Panc1 (cell line): ENCODE measurements at regions not wholly inside any gene's neighbourhood (a gene's known extent, or its start where the extent isn't known, plus 50 kb on each side); places are given as distances from the start of the nearest gene placed in this dataset.

Source experiments
- ATAC-seq: fragments of 200-7000 bp; cut with Tn5 transposase; 2 replicates; pipeline ENCODE4 v1.9.1; 2020; ENCODE audit warnings: mild to moderate bottlenecking, moderate library complexity
- BruUV-seq: library from RNA; stranded (reverse); fragments of 400-500 nt; replicated peaks from 2 replicates; lab custom pipeline; 2021; lab: Mats Ljungman, UMichigan
- CTCF ChIA-PET: fragments of 300-600 bp; sonication (Branson Sonifier 250); formaldehyde crosslinking; loops from one replicate; lab custom pipeline; 2022; ENCODE audit warnings: antibody characterized with exemption; lab: Charles Lee
- POLR2A ChIA-PET: fragments of 300-600 bp; sonication (Branson Sonifier 250); formaldehyde crosslinking; loops from one replicate; lab custom pipeline; 2022; ENCODE audit warnings: antibody characterized with exemption; lab: Charles Lee
- DNase-seq: peaks from one replicate; pipeline ENCODE4 v3.0.0-alpha.2; 2010; ENCODE audit warnings: low read depth, low spot score
- H3K27ac ChIP-seq: 2 replicates; pipeline ENCODE4 v1.5.1; 2011; ENCODE audit warnings: mild to moderate bottlenecking, low read length, inconsistent platforms
- H3K27me3 ChIP-seq: fragments of 200-500 bp; sonication (Bioruptor generic); 2 replicates; pipeline ENCODE4 v1.6.0; 2014; ENCODE audit warnings: low read length, inconsistent platforms; ENCODE audit not compliant: control insufficient read depth, insufficient read depth
- H3K36me3 ChIP-seq: fragments of 200-500 bp; sonication (Bioruptor generic); 2 replicates; pipeline ENCODE4 v1.5.1; 2014; ENCODE audit warnings: inconsistent platforms, mild to moderate bottlenecking, low read length, moderate library complexity; ENCODE audit not compliant: control insufficient read depth, insufficient read depth
- H3K4me1 ChIP-seq: 2 replicates; pipeline ENCODE4 v1.5.1; 2011; ENCODE audit warnings: inconsistent platforms, mild to moderate bottlenecking, low read length, moderate library complexity; ENCODE audit not compliant: control insufficient read depth, insufficient read depth
- H3K4me3 ChIP-seq, 2 experiments: 2 replicates each; pipeline ENCODE4 v1.5.1; 2011 to 2012; ENCODE audit warnings: low read depth in 2 of 2, low read length in 2 of 2, mild to moderate bottlenecking in 2 of 2, inconsistent platforms in 1 of 2, moderate library complexity in 1 of 2
- H3K9me3 ChIP-seq: fragments of 200-500 bp; sonication (Bioruptor generic); 2 replicates; pipeline ENCODE4 v1.5.1; 2014; ENCODE audit warnings: low read depth, mild to moderate bottlenecking, inconsistent platforms, low read length, moderate library complexity; ENCODE audit not compliant: control insufficient read depth, insufficient read depth
- POLR2AphosphoS5 ChIP-seq: IDR thresholded peaks from 2 replicates; pipeline ENCODE4 v1.6.1; 2012; ENCODE audit warnings: mild to moderate bottlenecking, low read depth, low read length, moderate library complexity
- SIN3A ChIP-seq: IDR thresholded peaks from 2 replicates; pipeline ENCODE4 v1.6.1; 2012; ENCODE audit warnings: low read depth, mild to moderate bottlenecking, low read length, moderate library complexity, borderline replicate concordance; ENCODE audit not compliant: insufficient read depth
- TCF7L2 ChIP-seq: IDR thresholded peaks from 2 replicates; pipeline ENCODE4 v1.6.1; 2011; ENCODE audit warnings: mild to moderate bottlenecking, low read depth, low read length, inconsistent platforms
- in situ Hi-C: cut with HindIII; loops from 2 replicates; pipeline ENCODE4 v1.10.0; 2016; ENCODE audit warnings: low sequenced_read_pairs, low pct_unique_long_range_greater_than_20kb
- intact Hi-C: fragments of 100-400 bp; cut with micrococcal nuclease; formaldehyde crosslinking; loops from one replicate; pipeline ENCODE4 v1.10.0; 2022; ENCODE audit not compliant: unreplicated experiment
- TF ChIP-seq, protein P1 (sequence below): fragments of 450-650 bp; IDR thresholded peaks from 2 replicates; pipeline ENCODE4 v1.5.1; 2017; ENCODE audit warnings: mild to moderate bottlenecking
- TF ChIP-seq, protein P2 (sequence below), 2 experiments: IDR thresholded peaks; 2 replicates each; pipeline ENCODE4 v1.6.1; 2011 to 2012; ENCODE audit warnings: low read depth in 2 of 2, control low read depth in 1 of 2, low read length in 1 of 2, mild to moderate bottlenecking in 1 of 2, moderate library complexity in 1 of 2; ENCODE audit not compliant: insufficient read depth in 1 of 2

DNA sequence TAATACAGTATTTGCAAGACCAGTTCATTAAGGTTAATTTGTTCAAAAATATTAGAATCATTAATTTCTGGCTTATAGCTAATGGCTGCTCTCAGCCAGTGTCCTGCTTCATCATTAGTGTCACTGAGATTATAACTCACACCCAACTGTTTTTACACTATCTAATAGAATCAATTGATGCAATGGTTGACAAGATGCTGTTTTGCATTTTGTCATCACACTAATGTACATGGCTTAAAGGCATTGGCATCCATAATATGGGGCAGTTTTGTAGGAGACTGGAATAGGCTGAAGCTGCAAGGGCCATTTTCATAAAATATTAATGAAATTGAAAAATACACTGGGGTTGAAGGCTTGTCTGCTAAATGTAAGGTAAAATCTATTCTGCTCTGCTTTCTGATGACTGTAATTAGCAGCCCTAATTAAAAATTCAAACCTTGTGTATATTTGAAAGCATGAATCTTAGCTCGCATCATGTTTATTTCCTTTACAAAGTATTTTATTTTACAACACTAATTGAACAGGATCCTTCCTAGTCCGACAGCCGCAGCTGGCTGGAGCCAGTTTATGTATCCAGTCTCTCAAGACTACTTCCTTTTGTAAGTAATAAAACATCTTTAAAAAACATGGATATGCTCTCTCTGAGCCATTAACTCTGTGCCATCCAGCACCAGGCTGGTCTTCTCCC lies 296.7 kb downstream of the POU4F1 start:
- ChIA-PET POLR2A (no interaction called here), CTCF (no interaction called here)
- DNase-seq = no peak
- Histone ChIP-seq H3K27ac (no peak overlapping the region), H3K4me3 (no peak overlapping the region), H3K4me1 (no peaks in the 10 kb centered on the region), H3K36me3 (no peaks in the 10 kb centered on the region), H3K9me3 (no peaks in the 10 kb centered on the region), H3K27me3 (no peaks in the 10 kb centered on the region)
- no peak for TF ChIP-seq POLR2AphosphoS5
- TF ChIP-seq, protein P1, sequence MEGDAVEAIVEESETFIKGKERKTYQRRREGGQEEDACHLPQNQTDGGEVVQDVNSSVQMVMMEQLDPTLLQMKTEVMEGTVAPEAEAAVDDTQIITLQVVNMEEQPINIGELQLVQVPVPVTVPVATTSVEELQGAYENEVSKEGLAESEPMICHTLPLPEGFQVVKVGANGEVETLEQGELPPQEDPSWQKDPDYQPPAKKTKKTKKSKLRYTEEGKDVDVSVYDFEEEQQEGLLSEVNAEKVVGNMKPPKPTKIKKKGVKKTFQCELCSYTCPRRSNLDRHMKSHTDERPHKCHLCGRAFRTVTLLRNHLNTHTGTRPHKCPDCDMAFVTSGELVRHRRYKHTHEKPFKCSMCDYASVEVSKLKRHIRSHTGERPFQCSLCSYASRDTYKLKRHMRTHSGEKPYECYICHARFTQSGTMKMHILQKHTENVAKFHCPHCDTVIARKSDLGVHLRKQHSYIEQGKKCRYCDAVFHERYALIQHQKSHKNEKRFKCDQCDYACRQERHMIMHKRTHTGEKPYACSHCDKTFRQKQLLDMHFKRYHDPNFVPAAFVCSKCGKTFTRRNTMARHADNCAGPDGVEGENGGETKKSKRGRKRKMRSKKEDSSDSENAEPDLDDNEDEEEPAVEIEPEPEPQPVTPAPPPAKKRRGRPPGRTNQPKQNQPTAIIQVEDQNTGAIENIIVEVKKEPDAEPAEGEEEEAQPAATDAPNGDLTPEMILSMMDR = no peak
- no peak for TF ChIP-seq SIN3A
- TF ChIP-seq TCF7L2 = no peak
- TF ChIP-seq, protein P2, sequence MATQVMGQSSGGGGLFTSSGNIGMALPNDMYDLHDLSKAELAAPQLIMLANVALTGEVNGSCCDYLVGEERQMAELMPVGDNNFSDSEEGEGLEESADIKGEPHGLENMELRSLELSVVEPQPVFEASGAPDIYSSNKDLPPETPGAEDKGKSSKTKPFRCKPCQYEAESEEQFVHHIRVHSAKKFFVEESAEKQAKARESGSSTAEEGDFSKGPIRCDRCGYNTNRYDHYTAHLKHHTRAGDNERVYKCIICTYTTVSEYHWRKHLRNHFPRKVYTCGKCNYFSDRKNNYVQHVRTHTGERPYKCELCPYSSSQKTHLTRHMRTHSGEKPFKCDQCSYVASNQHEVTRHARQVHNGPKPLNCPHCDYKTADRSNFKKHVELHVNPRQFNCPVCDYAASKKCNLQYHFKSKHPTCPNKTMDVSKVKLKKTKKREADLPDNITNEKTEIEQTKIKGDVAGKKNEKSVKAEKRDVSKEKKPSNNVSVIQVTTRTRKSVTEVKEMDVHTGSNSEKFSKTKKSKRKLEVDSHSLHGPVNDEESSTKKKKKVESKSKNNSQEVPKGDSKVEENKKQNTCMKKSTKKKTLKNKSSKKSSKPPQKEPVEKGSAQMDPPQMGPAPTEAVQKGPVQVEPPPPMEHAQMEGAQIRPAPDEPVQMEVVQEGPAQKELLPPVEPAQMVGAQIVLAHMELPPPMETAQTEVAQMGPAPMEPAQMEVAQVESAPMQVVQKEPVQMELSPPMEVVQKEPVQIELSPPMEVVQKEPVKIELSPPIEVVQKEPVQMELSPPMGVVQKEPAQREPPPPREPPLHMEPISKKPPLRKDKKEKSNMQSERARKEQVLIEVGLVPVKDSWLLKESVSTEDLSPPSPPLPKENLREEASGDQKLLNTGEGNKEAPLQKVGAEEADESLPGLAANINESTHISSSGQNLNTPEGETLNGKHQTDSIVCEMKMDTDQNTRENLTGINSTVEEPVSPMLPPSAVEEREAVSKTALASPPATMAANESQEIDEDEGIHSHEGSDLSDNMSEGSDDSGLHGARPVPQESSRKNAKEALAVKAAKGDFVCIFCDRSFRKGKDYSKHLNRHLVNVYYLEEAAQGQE (IDR thresholded peaks at IDR 0.05; ENCODE audit: insufficient read depth in 1 of 2, low read depth in 2 of 2, low read length in 1 of 2) = no peak
- in situ Hi-C loops = no loop called here
- intact Hi-C loops = no loop called here
- BruUV-seq = no TSS peak
- no peak for ATAC-seq

- POLR2A ChIA-PET = no interaction called here
- Histone ChIP-seq H3K27ac (no peak overlapping the region), H3K36me3 (no peaks in the 10 kb centered on the region), H3K4me1 (no peaks in the 10 kb centered on the region), H3K27me3 (no peaks in the 10 kb centered on the region), H3K4me3 (no peak overlapping the region), H3K9me3 (no peaks in the 10 kb centered on the region)
- no TSS peak for BruUV-seq
- DNase-seq (no peak), ATAC-seq (no peak)
- intact Hi-C loops = no loop called here
- in situ Hi-C loops = no loop called here
- CTCF ChIA-PET = no interaction called here
- TF ChIP-seq, protein P1 = no peak
- TF ChIP-seq TCF7L2 = no peak
Measured at GRCh38 chr13:78305171-78305570, 298.2 kb downstream of the POU4F1 start.
